ENCODE measurements at regions not wholly inside any gene's neighbourhood (a gene's known extent, or its start where the extent isn't known, plus 50 kb on each side); places are given as distances from the start of the nearest gene placed in this dataset.
"Not testable (repeated sequence)": the region's sequence is repeated elsewhere in the genome, so short reads cannot be mapped to it uniquely, and the experiment has no call there.

GRCh38 chr20:29079769-29080690, 2177.4 kb upstream of the DEFB115 start:
- no peaks in the 10 kb centered on the region for H3K36me3 ChIP-seq (ENCODE audit: insufficient read depth, low read length)
- H3K79me2 ChIP-seq (ENCODE audit: insufficient read depth, low read length) = no peaks in the 10 kb centered on the region
- H3K9me3 ChIP-seq (ENCODE audit: low read depth, low read length) = peaks cover 4% of the 10 kb centered on the region
- no peaks in the 10 kb centered on the region for H4K20me1 ChIP-seq (ENCODE audit: insufficient read depth, low read length)
- H3K27me3 ChIP-seq (ENCODE audit: insufficient read depth, low read length) = no peaks in the 10 kb centered on the region
- no peak overlapping the region for H3K4me2 ChIP-seq (ENCODE audit: insufficient read depth, low read length)
- H3K4me1 ChIP-seq (ENCODE audit: insufficient read depth, low read length) = no peaks in the 10 kb centered on the region
- no peak overlapping the region for H2AFZ ChIP-seq (ENCODE audit: low read length)
- H3K4me3 ChIP-seq (ENCODE audit: insufficient read depth, low read length) = peak overlapping the region; percentile 27
- no peak for DNase-seq (ENCODE audit: insufficient read length, low spot score, missing footprints)
- TF ChIP-seq CTCF (IDR thresholded peaks at IDR 0.05; ENCODE audit: extremely low read depth, low read depth, low read length) = no peak
- H3K27ac ChIP-seq (ENCODE audit: low read depth, low read length) = no peak overlapping the region

- not testable (repeated sequence) for H3K9me3 ChIP-seq (ENCODE audit: low read depth, low read length); H3K27me3 ChIP-seq (ENCODE audit: insufficient read depth, low read length); H3K27ac ChIP-seq (ENCODE audit: low read depth, low read length); H3K4me2 ChIP-seq (ENCODE audit: insufficient read depth, low read length); H3K4me1 ChIP-seq (ENCODE audit: insufficient read depth, low read length); H3K36me3 ChIP-seq (ENCODE audit: insufficient read depth, low read length); H3K4me3 ChIP-seq (ENCODE audit: insufficient read depth, low read length); H3K79me2 ChIP-seq (ENCODE audit: insufficient read depth, low read length); H4K20me1 ChIP-seq (ENCODE audit: insufficient read depth, low read length); DNase-seq (ENCODE audit: insufficient read length, low spot score, missing footprints); H2AFZ ChIP-seq (ENCODE audit: low read length)
Measured at GRCh38 chr20:29081712-29082111, 2175.8 kb upstream of the DEFB115 start.

- H4K20me1 ChIP-seq (ENCODE audit: insufficient read depth, low read length) = no peaks in the 10 kb centered on the region
- H3K4me2 ChIP-seq (ENCODE audit: insufficient read depth, low read length) = no peak overlapping the region
- no peaks in the 10 kb centered on the region for H3K27me3 ChIP-seq (ENCODE audit: insufficient read depth, low read length)
- no peak overlapping the region for H2AFZ ChIP-seq (ENCODE audit: low read length)
- peaks cover 10% of the 10 kb centered on the region for H3K9me3 ChIP-seq (ENCODE audit: low read depth, low read length)
- H3K4me1 ChIP-seq (ENCODE audit: insufficient read depth, low read length) = no peaks in the 10 kb centered on the region
- no peak for DNase-seq (ENCODE audit: insufficient read length, low spot score, missing footprints)
- no peaks in the 10 kb centered on the region for H3K79me2 ChIP-seq (ENCODE audit: insufficient read depth, low read length)
- H3K4me3 ChIP-seq (ENCODE audit: insufficient read depth, low read length) = no peak overlapping the region
- H3K27ac ChIP-seq (ENCODE audit: low read depth, low read length) = no peak overlapping the region
- no peak for TF ChIP-seq CTCF (IDR thresholded peaks at IDR 0.05; ENCODE audit: extremely low read depth, low read depth, low read length)
- H3K36me3 ChIP-seq (ENCODE audit: insufficient read depth, low read length) = no peaks in the 10 kb centered on the region
Measured at GRCh38 chr20:29085625-29086024, 2171.8 kb upstream of the DEFB115 start.

GRCh38 chr20:29086145-29086718, 2171.2 kb upstream of the DEFB115 start:
- not testable (repeated sequence) for H3K27ac ChIP-seq (ENCODE audit: low read depth, low read length); DNase-seq (ENCODE audit: insufficient read length, low spot score, missing footprints); H3K4me3 ChIP-seq (ENCODE audit: insufficient read depth, low read length); H3K79me2 ChIP-seq (ENCODE audit: insufficient read depth, low read length); H3K36me3 ChIP-seq (ENCODE audit: insufficient read depth, low read length); H4K20me1 ChIP-seq (ENCODE audit: insufficient read depth, low read length); H3K27me3 ChIP-seq (ENCODE audit: insufficient read depth, low read length); H3K4me2 ChIP-seq (ENCODE audit: insufficient read depth, low read length); H3K4me1 ChIP-seq (ENCODE audit: insufficient read depth, low read length); H3K9me3 ChIP-seq (ENCODE audit: low read depth, low read length); H2AFZ ChIP-seq (ENCODE audit: low read length)

- H3K4me2 ChIP-seq (ENCODE audit: insufficient read depth, low read length) = no peak overlapping the region
- no peaks in the 10 kb centered on the region for H3K36me3 ChIP-seq (ENCODE audit: insufficient read depth, low read length)
- H3K27me3 ChIP-seq (ENCODE audit: insufficient read depth, low read length) = no peaks in the 10 kb centered on the region
- H3K4me1 ChIP-seq (ENCODE audit: insufficient read depth, low read length) = no peaks in the 10 kb centered on the region
- no peak overlapping the region for H3K4me3 ChIP-seq (ENCODE audit: insufficient read depth, low read length)
- no peak for TF ChIP-seq CTCF (IDR thresholded peaks at IDR 0.05; ENCODE audit: extremely low read depth, low read depth, low read length)
- H3K79me2 ChIP-seq (ENCODE audit: insufficient read depth, low read length) = no peaks in the 10 kb centered on the region
- DNase-seq (ENCODE audit: insufficient read length, low spot score, missing footprints) = no peak
- H2AFZ ChIP-seq (ENCODE audit: low read length) = no peak overlapping the region
- H4K20me1 ChIP-seq (ENCODE audit: insufficient read depth, low read length) = no peaks in the 10 kb centered on the region
- peaks cover 10% of the 10 kb centered on the region for H3K9me3 ChIP-seq (ENCODE audit: low read depth, low read length)
- H3K27ac ChIP-seq (ENCODE audit: low read depth, low read length) = no peak overlapping the region
Measured at GRCh38 chr20:29086938-29087337, 2170.5 kb upstream of the DEFB115 start.

GRCh38 chr20:29087887-29088286, 2169.6 kb upstream of the DEFB115 start:
- not testable (repeated sequence) for H3K4me2 ChIP-seq (ENCODE audit: insufficient read depth, low read length)

More at GRCh38 chr20:29087887-29088286, 2169.6 kb upstream of the DEFB115 start:
- not testable (repeated sequence) for H3K4me3 ChIP-seq (ENCODE audit: insufficient read depth, low read length); H3K36me3 ChIP-seq (ENCODE audit: insufficient read depth, low read length); H3K27ac ChIP-seq (ENCODE audit: low read depth, low read length); H3K27me3 ChIP-seq (ENCODE audit: insufficient read depth, low read length); H3K79me2 ChIP-seq (ENCODE audit: insufficient read depth, low read length); H2AFZ ChIP-seq (ENCODE audit: low read length); H3K4me1 ChIP-seq (ENCODE audit: insufficient read depth, low read length); H4K20me1 ChIP-seq (ENCODE audit: insufficient read depth, low read length); H3K9me3 ChIP-seq (ENCODE audit: low read depth, low read length); DNase-seq (ENCODE audit: insufficient read length, low spot score, missing footprints)

All from osteoblast (primary cell).